HepG2 (cell line): ENCODE measurements at regions not wholly inside any gene's neighbourhood (a gene's known extent, or its start where the extent isn't known, plus 50 kb on each side); places are given as distances from the start of the nearest gene placed in this dataset.
A peak's percentile ranks its signal among the peaks of the same experiment; 100 is the strongest.

Experiments
- AFF4 ChIP-seq: sonication (generic); formaldehyde crosslinking; IDR thresholded peaks from 2 replicates; pipeline ENCODE4 v1.4.0; 2020; ENCODE audit warnings: missing genetic modification reagents
- ATF4 ChIP-seq, 2 experiments: fragments of 450-650 bp in 1 of 2; sonication (generic) in 1 of 2; formaldehyde crosslinking; IDR thresholded peaks; 2 replicates each; pipeline versions ENCODE4 v1.5.0 to v1.8.0; 2020 to 2022; ENCODE audit warnings: mild to moderate bottlenecking in 1 of 2, missing genetic modification reagents in 1 of 2
- CHD2 ChIP-seq: IDR thresholded peaks from 2 replicates; pipeline ENCODE4 v1.6.1; 2011; ENCODE audit warnings: low read depth, low read length, improper control_type of control experiment
- CTCF ChIP-seq: sonication (generic); formaldehyde crosslinking; IDR thresholded peaks from 2 replicates; pipeline ENCODE4 v1.5.0; 2020; ENCODE audit warnings: mild to moderate bottlenecking, missing genetic modification reagents, moderate library complexity
- NPAS2 ChIP-seq: sonication (generic); formaldehyde crosslinking; IDR thresholded peaks from 2 replicates; pipeline ENCODE4 v1.8.0; 2022; ENCODE audit warnings: mild to moderate bottlenecking, missing genetic modification reagents, borderline replicate concordance
- ZFP36L2 ChIP-seq: sonication (generic); formaldehyde crosslinking; IDR thresholded peaks from 2 replicates; pipeline ENCODE4 v1.4.0; 2020; ENCODE audit warnings: missing genetic modification reagents
- ZNF720 ChIP-seq: sonication (generic); formaldehyde crosslinking; IDR thresholded peaks from 2 replicates; pipeline ENCODE4 v1.4.0; 2020; ENCODE audit warnings: missing genetic modification reagents

GRCh38 chr15:62648954-62649353 lies 393.6 kb upstream of the TPM1 start:
- TF ChIP-seq ZFP36L2 (no peak), CTCF (CRISPR knock-in tag) (peak; percentile 55), NPAS2 (CRISPR knock-in tag) (no peak), ATF4 (CRISPR knock-in tag; IDR thresholded peaks at IDR 0.05) (no peak), CHD2 (no peak), AFF4 (no peak), ZNF720 (no peak)
